Activated CD8-positive, alpha-beta T cell treated with anti-CD3 and anti-CD28 coated beads, Interleukin-2, amount 10 ng/mL, durations not matched to agents 7 days and 5 days (primary cell): ENCODE measurements at regions not wholly inside any gene's neighbourhood (a gene's known extent, or its start where the extent isn't known, plus 50 kb on each side); places are given as distances from the start of the nearest gene placed in this dataset.
A peak's percentile ranks its signal among the peaks of the same experiment; 100 is the strongest.

Source experiments
- ATAC-seq: fragments of 150-1000 bp; cut with Tn5 transposase; one replicate; pipeline ENCODE4 v1.10.0; 2021; ENCODE audit warnings: moderate library complexity
- CTCF ChIA-PET: fragments of 350-600 bp; sonication (Branson Sonifier 250); formaldehyde crosslinking; loops from one replicate; lab custom pipeline; 2021; ENCODE audit warnings: antibody characterized with exemption; lab: Charles Lee
- POLR2A ChIA-PET: fragments of 350-600 bp; sonication (Branson Sonifier 250); formaldehyde crosslinking; loops from one replicate; lab custom pipeline; 2021; ENCODE audit warnings: antibody characterized with exemption; lab: Charles Lee
- DNase-seq: peaks from one replicate; pipeline ENCODE4 v3.0.0-alpha.2; 2020
- H3K27ac Mint-ChIP-seq: one replicate; pipeline ENCODE4 v1.8.0; 2021; ENCODE audit warnings: mild to moderate bottlenecking, mixed read lengths
- H3K27me3 Mint-ChIP-seq: one replicate; pipeline ENCODE4 v1.8.0; 2021; ENCODE audit warnings: low read depth, mixed read lengths
- H3K36me3 Mint-ChIP-seq: one replicate; pipeline ENCODE4 v1.8.0; 2021; ENCODE audit warnings: low read depth, mixed read lengths
- H3K4me1 Mint-ChIP-seq: one replicate; pipeline ENCODE4 v1.8.0; 2021; ENCODE audit warnings: low read depth, mixed read lengths
- H3K4me3 Mint-ChIP-seq: one replicate; pipeline ENCODE4 v1.8.0; 2021; ENCODE audit warnings: mild to moderate bottlenecking, mixed read lengths
- H3K9me3 Mint-ChIP-seq: one replicate; pipeline ENCODE4 v1.8.0; 2022; ENCODE audit warnings: mixed read lengths; ENCODE audit not compliant: insufficient read depth

- no peak overlapping the region for H3K4me3 Mint-ChIP-seq
- no peaks in the 10 kb centered on the region for H3K27me3 Mint-ChIP-seq
- peaks cover 45% of the 10 kb centered on the region for H3K9me3 Mint-ChIP-seq
- H3K4me1 Mint-ChIP-seq, result peaks cover 3% of the 10 kb centered on the region
- ChIA-PET CTCF (no interaction called here), POLR2A (no interaction called here)
- DNase-seq, result no peak
- no peak for ATAC-seq
- H3K36me3 Mint-ChIP-seq, result peaks cover 37% of the 10 kb centered on the region
- no peak overlapping the region for H3K27ac Mint-ChIP-seq
Measured at GRCh38 chr1:185578293-185578692, 155.9 kb upstream of the HMCN1 start.

GRCh38 chr1:185574139-185574875 is 159.9 kb upstream of the HMCN1 start:
- no peak for DNase-seq
- Mint-ChIP-seq H3K4me1 (peaks cover 16% of the 10 kb centered on the region), H3K9me3 (peaks cover 23% of the 10 kb centered on the region), H3K27me3 (no peaks in the 10 kb centered on the region), H3K27ac (no peak overlapping the region), H3K4me3 (no peak overlapping the region), H3K36me3 (peaks cover 36% of the 10 kb centered on the region)
- ChIA-PET POLR2A (interaction anchor here (1.0 kb wide), 1 partner anchor 259 kb away, joined by 4 read pairs; no protein-coding TSS in a partner anchor), CTCF (interaction anchor here (1.0 to 2.2 kb wide), 2 partner anchors 9 to 96 kb away, joined by 3 to 5 read pairs; no protein-coding TSS in a partner anchor)
- no peak for ATAC-seq

GRCh38 chr1:185573677-185574076 is 160.5 kb upstream of the HMCN1 start:
- H3K27ac Mint-ChIP-seq, result no peak overlapping the region
- POLR2A ChIA-PET, result interaction anchor here (1.0 kb wide), 1 partner anchor 258 kb away, joined by 4 read pairs; no protein-coding TSS in a partner anchor
- CTCF ChIA-PET, result interaction anchor here (1.5 to 2.2 kb wide), 4 partner anchors 10 to 257 kb away, joined by 5 to 15 read pairs (median 6); partner anchors contain the start of gene IVNS1ABP
- H3K27me3 Mint-ChIP-seq, result no peaks in the 10 kb centered on the region
- peaks cover 17% of the 10 kb centered on the region for H3K9me3 Mint-ChIP-seq
- peaks cover 31% of the 10 kb centered on the region for H3K36me3 Mint-ChIP-seq
- no peak overlapping the region for H3K4me3 Mint-ChIP-seq
- DNase-seq (no peak), ATAC-seq (no peak)
- peaks cover 22% of the 10 kb centered on the region for H3K4me1 Mint-ChIP-seq

- peaks cover 14% of the 10 kb centered on the region for H3K9me3 Mint-ChIP-seq
- peaks cover 28% of the 10 kb centered on the region for H3K36me3 Mint-ChIP-seq
- ATAC-seq, result no peak
- no peak for DNase-seq
- peaks cover 27% of the 10 kb centered on the region for H3K4me1 Mint-ChIP-seq
- no peak overlapping the region for H3K27ac Mint-ChIP-seq
- ChIA-PET CTCF (interaction anchor here (0.5 to 2.2 kb wide), 6 partner anchors 8 to 262 kb away, joined by 3 to 15 read pairs (median 6); partner anchors contain the start of gene IVNS1ABP), POLR2A (interaction anchor here (1.0 kb wide), 1 partner anchor 258 kb away, joined by 4 read pairs; no protein-coding TSS in a partner anchor)
- H3K27me3 Mint-ChIP-seq, result no peaks in the 10 kb centered on the region
- no peak overlapping the region for H3K4me3 Mint-ChIP-seq
Measured at GRCh38 chr1:185573162-185573561, 161.0 kb upstream of the HMCN1 start.

GRCh38 chr1:185570962-185571361 is 163.2 kb upstream of the HMCN1 start:
- Mint-ChIP-seq H3K27me3 (no peaks in the 10 kb centered on the region), H3K4me3 (no peak overlapping the region), H3K36me3 (peaks cover 21% of the 10 kb centered on the region), H3K4me1 (peaks cover 49% of the 10 kb centered on the region), H3K9me3 (peaks cover 4% of the 10 kb centered on the region), H3K27ac (no peak overlapping the region)
- ATAC-seq (no peak), DNase-seq (no peak)
- ChIA-PET POLR2A (interaction anchor here (0.6 kb wide), 1 partner anchor 353 kb away, joined by 3 read pairs; no protein-coding TSS in a partner anchor), CTCF (interaction anchor here (2.6 kb wide), 1 partner anchor 11 kb away, joined by 12 read pairs; no protein-coding TSS in a partner anchor)

GRCh38 chr1:185568155-185569123 is 165.8 kb upstream of the HMCN1 start:
- peak overlapping the region; percentile 63 for H3K27ac Mint-ChIP-seq
- no peak overlapping the region for H3K4me3 Mint-ChIP-seq
- POLR2A ChIA-PET, result interaction anchor here (1.7 to 3.6 kb wide), 3 partner anchors 68 to 252 kb away, joined by 7 to 35 read pairs (median 9); partner anchors contain the start of gene IVNS1ABP
- peaks cover 60% of the 10 kb centered on the region for H3K4me1 Mint-ChIP-seq
- H3K27me3 Mint-ChIP-seq, result no peaks in the 10 kb centered on the region
- peaks cover 19% of the 10 kb centered on the region for H3K36me3 Mint-ChIP-seq
- CTCF ChIA-PET, result interaction anchor here (0.7 to 3.3 kb wide), 13 partner anchors 8 to 251 kb away, joined by 3 to 29 read pairs (median 7); partner anchors contain the start of gene IVNS1ABP
- DNase-seq (no peak), ATAC-seq (peak; percentile 22)
- peaks cover 4% of the 10 kb centered on the region for H3K9me3 Mint-ChIP-seq

- ChIA-PET CTCF (interaction anchor here (0.6 to 3.3 kb wide), 20 partner anchors 9 to 398 kb away, joined by 3 to 29 read pairs (median 4); partner anchors contain the start of gene IVNS1ABP), POLR2A (interaction anchor here (1.2 to 3.6 kb wide), 3 partner anchors 69 to 813 kb away, joined by 4 to 35 read pairs (median 9); partner anchors contain the start of genes EDEM3 and IVNS1ABP)
- H3K36me3 Mint-ChIP-seq, result peaks cover 22% of the 10 kb centered on the region
- peaks cover 66% of the 10 kb centered on the region for H3K4me1 Mint-ChIP-seq
- H3K9me3 Mint-ChIP-seq, result peaks cover 4% of the 10 kb centered on the region
- ATAC-seq (peak; percentile 22), DNase-seq (no peak)
- peak overlapping the region; percentile 76 for H3K27ac Mint-ChIP-seq
- H3K27me3 Mint-ChIP-seq, result no peaks in the 10 kb centered on the region
- peak overlapping the region; percentile 29 for H3K4me3 Mint-ChIP-seq
Measured at GRCh38 chr1:185567440-185567839, 166.8 kb upstream of the HMCN1 start.

- H3K4me3 Mint-ChIP-seq, result peak overlapping the region; percentile 29
- peaks cover 18% of the 10 kb centered on the region for H3K36me3 Mint-ChIP-seq
- peaks cover 4% of the 10 kb centered on the region for H3K9me3 Mint-ChIP-seq
- peak; percentile 84 for ATAC-seq
- POLR2A ChIA-PET, result interaction anchor here (1.2 to 3.6 kb wide), 3 partner anchors 70 to 813 kb away, joined by 4 to 35 read pairs (median 9); partner anchors contain the start of genes EDEM3 and IVNS1ABP
- peaks cover 70% of the 10 kb centered on the region for H3K4me1 Mint-ChIP-seq
- H3K27ac Mint-ChIP-seq, result peak overlapping the region; percentile 76
- no peaks in the 10 kb centered on the region for H3K27me3 Mint-ChIP-seq
- CTCF ChIA-PET, result interaction anchor here (0.6 to 3.3 kb wide), 22 partner anchors 9 to 397 kb away, joined by 3 to 29 read pairs (median 4); partner anchors contain the start of gene IVNS1ABP
- peak; percentile 79 for DNase-seq
Measured at GRCh38 chr1:185566995-185567394, 167.2 kb upstream of the HMCN1 start.

- H3K9me3 Mint-ChIP-seq, result peaks cover 4% of the 10 kb centered on the region
- H3K27me3 Mint-ChIP-seq, result no peaks in the 10 kb centered on the region
- peaks cover 16% of the 10 kb centered on the region for H3K36me3 Mint-ChIP-seq
- peaks cover 83% of the 10 kb centered on the region for H3K4me1 Mint-ChIP-seq
- ATAC-seq (no peak), DNase-seq (no peak)
- ChIA-PET CTCF (interaction anchor here (0.6 to 3.3 kb wide), 5 partner anchors 87 to 227 kb away, joined by 3 to 28 read pairs (median 8); no protein-coding TSS in a partner anchor), POLR2A (interaction anchor here (3.6 kb wide), 1 partner anchor 248 kb away, joined by 35 read pairs; the partner anchor contains the start of gene IVNS1ABP)
- no peak overlapping the region for H3K4me3 Mint-ChIP-seq
- H3K27ac Mint-ChIP-seq, result no peak overlapping the region
Measured at GRCh38 chr1:185565302-185565701, 168.9 kb upstream of the HMCN1 start.

GRCh38 chr1:185564816-185565215 is 169.4 kb upstream of the HMCN1 start:
- POLR2A ChIA-PET, result interaction anchor here (3.6 kb wide), 1 partner anchor 248 kb away, joined by 35 read pairs; the partner anchor contains the start of gene IVNS1ABP
- no peaks in the 10 kb centered on the region for H3K27me3 Mint-ChIP-seq
- H3K4me3 Mint-ChIP-seq, result no peak overlapping the region
- no peak for ATAC-seq
- H3K4me1 Mint-ChIP-seq, result peaks cover 85% of the 10 kb centered on the region
- DNase-seq, result no peak
- peaks cover 16% of the 10 kb centered on the region for H3K36me3 Mint-ChIP-seq
- CTCF ChIA-PET, result interaction anchor here (0.6 to 2.4 kb wide), 2 partner anchors 125 to 212 kb away, joined by 3 to 8 read pairs; no protein-coding TSS in a partner anchor
- no peak overlapping the region for H3K27ac Mint-ChIP-seq
- H3K9me3 Mint-ChIP-seq, result peaks cover 4% of the 10 kb centered on the region
